ENCODE measurements at regions not wholly inside any gene's neighbourhood (a gene's known extent, or its start where the extent isn't known, plus 50 kb on each side); places are given as distances from the start of the nearest gene placed in this dataset.
"Not testable (repeated sequence)": the region's sequence is repeated elsewhere in the genome, so short reads cannot be mapped to it uniquely, and the experiment has no call there.

GRCh38 chr4:107349732-107350131 lies 313.6 kb upstream of the DKK2 start:
- Histone ChIP-seq H3K27ac (ENCODE audit: low read length) (no peak overlapping the region), H3K4me1 (ENCODE audit: control insufficient read depth in 1 of 2, insufficient read depth in 2 of 2, low read length in 2 of 2) (no peaks in the 10 kb centered on the region), H3K36me3 (ENCODE audit: control insufficient read depth in 1 of 2, insufficient read depth in 2 of 2, low read length in 2 of 2) (no peaks in the 10 kb centered on the region), H3K9me3 (ENCODE audit: control insufficient read depth in 1 of 2, low read length in 2 of 2) (no peaks in the 10 kb centered on the region), H3K4me3 (ENCODE audit: low read depth in 1 of 2, low read length in 2 of 2) (no peak overlapping the region), H3K27me3 (ENCODE audit: low read depth, low read length) (no peaks in the 10 kb centered on the region)

DNA sequence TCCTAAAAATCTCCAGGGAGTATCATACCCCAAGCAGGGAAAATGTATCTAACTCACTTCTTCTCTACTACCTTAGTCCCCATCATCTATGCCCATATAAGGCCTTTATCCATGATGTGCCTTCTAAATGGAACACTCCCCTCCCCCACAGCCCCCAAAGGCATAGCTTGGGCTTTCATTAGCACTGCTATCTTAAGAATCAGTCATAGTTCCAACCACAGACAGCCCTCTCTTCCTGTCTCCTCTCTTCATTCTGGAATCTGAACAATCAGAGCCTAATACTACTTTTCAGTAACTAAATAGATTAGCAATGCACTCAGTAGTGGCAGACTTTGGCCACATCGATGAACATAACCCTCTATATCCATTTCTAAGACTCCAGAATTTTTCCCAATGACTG lies 313.2 kb upstream of the DKK2 start:
- H3K27me3 ChIP-seq (ENCODE audit: low read depth, low read length): no peaks in the 10 kb centered on the region
- H3K36me3 ChIP-seq (ENCODE audit: control insufficient read depth in 1 of 2, insufficient read depth in 2 of 2, low read length in 2 of 2): no peaks in the 10 kb centered on the region
- H3K27ac ChIP-seq (ENCODE audit: low read length): no peak overlapping the region
- H3K4me3 ChIP-seq (ENCODE audit: low read depth in 1 of 2, low read length in 2 of 2): no peak overlapping the region
- H3K4me1 ChIP-seq (ENCODE audit: control insufficient read depth in 1 of 2, insufficient read depth in 2 of 2, low read length in 2 of 2): no peaks in the 10 kb centered on the region
- no peaks in the 10 kb centered on the region for H3K9me3 ChIP-seq (ENCODE audit: control insufficient read depth in 1 of 2, low read length in 2 of 2)

DNA sequence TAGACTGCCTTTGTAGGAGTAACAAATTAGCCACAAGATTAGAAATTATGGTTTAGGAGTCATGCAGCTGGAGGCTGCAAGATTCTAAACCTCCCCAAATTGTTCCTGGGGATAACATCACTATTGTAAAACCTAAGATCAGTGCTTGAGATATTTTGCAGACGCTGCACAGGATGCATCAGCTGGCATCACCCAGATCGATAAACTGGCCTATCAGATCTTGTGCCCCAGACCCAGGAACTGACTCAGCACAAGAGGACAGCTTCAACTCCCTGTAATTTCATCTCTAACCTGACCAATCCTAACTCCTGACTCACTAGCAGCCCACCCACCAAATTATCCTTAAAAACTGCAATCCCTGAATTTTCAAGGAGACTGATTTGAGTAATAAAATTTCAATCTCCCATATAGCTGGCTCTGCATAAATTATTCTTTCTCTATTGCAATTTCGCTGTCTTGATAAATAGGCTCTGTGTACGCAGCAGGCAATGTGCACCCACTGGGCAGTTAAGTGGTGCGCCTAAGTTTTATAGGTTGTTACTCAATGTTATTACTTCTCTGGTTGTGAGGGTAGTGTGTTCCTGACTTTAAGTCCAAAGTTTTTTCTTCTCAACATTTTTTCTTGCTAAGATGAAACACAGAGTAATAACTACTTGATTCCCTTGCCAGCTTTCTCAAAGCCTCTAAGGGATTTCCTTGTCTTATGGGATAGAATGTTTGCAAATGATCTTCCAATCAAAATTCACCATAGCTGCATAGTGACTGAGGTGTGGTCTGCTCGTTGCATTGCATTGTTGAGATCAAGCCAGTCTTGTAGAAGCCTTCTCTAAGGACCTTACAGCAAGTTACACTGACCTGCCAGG lies 312.3 kb upstream of the DKK2 start:
- no peaks in the 10 kb centered on the region for H3K27me3 ChIP-seq (ENCODE audit: low read depth, low read length)
- H3K9me3 ChIP-seq (ENCODE audit: control insufficient read depth in 1 of 2, low read length in 2 of 2): no peaks in the 10 kb centered on the region
- no peaks in the 10 kb centered on the region for H3K4me1 ChIP-seq (ENCODE audit: control insufficient read depth in 1 of 2, insufficient read depth in 2 of 2, low read length in 2 of 2)
- no peak overlapping the region for H3K4me3 ChIP-seq (ENCODE audit: low read depth in 1 of 2, low read length in 2 of 2)
- no peak overlapping the region for H3K27ac ChIP-seq (ENCODE audit: low read length)
- H3K36me3 ChIP-seq (ENCODE audit: control insufficient read depth in 1 of 2, insufficient read depth in 2 of 2, low read length in 2 of 2): no peaks in the 10 kb centered on the region

GRCh38 chr4:107333518-107333917 lies 297.4 kb upstream of the DKK2 start:
- peaks cover 0 to 3% of the 10 kb centered on the region in 2 donors for H3K9me3 ChIP-seq (ENCODE audit: control insufficient read depth in 1 of 2, low read length in 2 of 2)
- H3K27me3 ChIP-seq (ENCODE audit: low read depth, low read length): no peaks in the 10 kb centered on the region
- no peaks in the 10 kb centered on the region for H3K4me1 ChIP-seq (ENCODE audit: control insufficient read depth in 1 of 2, insufficient read depth in 2 of 2, low read length in 2 of 2)
- no peak overlapping the region for H3K4me3 ChIP-seq (ENCODE audit: low read depth in 1 of 2, low read length in 2 of 2)
- no peak overlapping the region for H3K27ac ChIP-seq (ENCODE audit: low read length)
- no peaks in the 10 kb centered on the region for H3K36me3 ChIP-seq (ENCODE audit: control insufficient read depth in 1 of 2, insufficient read depth in 2 of 2, low read length in 2 of 2)

DNA sequence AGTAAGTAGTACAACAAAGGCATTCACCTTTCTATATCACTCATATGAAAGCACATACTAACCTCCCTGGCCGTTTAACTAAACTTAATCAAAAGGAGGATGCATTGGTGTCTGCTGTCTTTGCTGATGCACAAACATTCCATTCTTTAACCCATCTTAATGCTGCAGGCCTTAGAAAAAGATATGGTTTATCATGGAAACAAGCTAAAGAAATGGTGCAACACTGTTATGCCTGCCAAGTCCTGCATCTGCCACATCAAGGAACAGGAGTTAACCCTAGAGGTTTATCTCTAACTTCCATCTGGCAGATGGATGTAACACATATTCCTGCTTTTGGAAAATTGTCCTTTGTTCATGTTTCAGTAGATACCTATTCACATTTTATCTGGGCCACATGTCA lies 296.5 kb upstream of the DKK2 start:
- H3K27me3 ChIP-seq (ENCODE audit: low read depth, low read length); H3K36me3 ChIP-seq (ENCODE audit: control insufficient read depth in 1 of 2, insufficient read depth in 2 of 2, low read length in 2 of 2); H3K4me1 ChIP-seq (ENCODE audit: control insufficient read depth in 1 of 2, insufficient read depth in 2 of 2, low read length in 2 of 2); H3K9me3 ChIP-seq (ENCODE audit: control insufficient read depth in 1 of 2, low read length in 2 of 2); H3K4me3 ChIP-seq (ENCODE audit: low read depth in 1 of 2, low read length in 2 of 2); H3K27ac ChIP-seq (ENCODE audit: low read length): not testable (repeated sequence)

- no peaks in the 10 kb centered on the region for H3K36me3 ChIP-seq (ENCODE audit: control insufficient read depth in 1 of 2, insufficient read depth in 2 of 2, low read length in 2 of 2)
- peaks cover 4 to 7% of the 10 kb centered on the region in 2 donors for H3K9me3 ChIP-seq (ENCODE audit: control insufficient read depth in 1 of 2, low read length in 2 of 2)
- H3K4me1 ChIP-seq (ENCODE audit: control insufficient read depth in 1 of 2, insufficient read depth in 2 of 2, low read length in 2 of 2): no peaks in the 10 kb centered on the region
- no peak overlapping the region for H3K4me3 ChIP-seq (ENCODE audit: low read depth in 1 of 2, low read length in 2 of 2)
- no peaks in the 10 kb centered on the region for H3K27me3 ChIP-seq (ENCODE audit: low read depth, low read length)
- no peak overlapping the region for H3K27ac ChIP-seq (ENCODE audit: low read length)
Measured at GRCh38 chr4:107330916-107331315, 294.8 kb upstream of the DKK2 start.

GRCh38 chr4:107319386-107319785 lies 283.3 kb upstream of the DKK2 start:
- H3K36me3 ChIP-seq (ENCODE audit: control insufficient read depth in 1 of 2, insufficient read depth in 2 of 2, low read length in 2 of 2): no peaks in the 10 kb centered on the region
- no peak overlapping the region for H3K4me3 ChIP-seq (ENCODE audit: low read depth in 1 of 2, low read length in 2 of 2)
- no peaks in the 10 kb centered on the region for H3K4me1 ChIP-seq (ENCODE audit: control insufficient read depth in 1 of 2, insufficient read depth in 2 of 2, low read length in 2 of 2)
- H3K9me3 ChIP-seq (ENCODE audit: control insufficient read depth in 1 of 2, low read length in 2 of 2): no peaks in the 10 kb centered on the region
- no peaks in the 10 kb centered on the region for H3K27me3 ChIP-seq (ENCODE audit: low read depth, low read length)
- H3K27ac ChIP-seq (ENCODE audit: low read length): no peak overlapping the region

DNA sequence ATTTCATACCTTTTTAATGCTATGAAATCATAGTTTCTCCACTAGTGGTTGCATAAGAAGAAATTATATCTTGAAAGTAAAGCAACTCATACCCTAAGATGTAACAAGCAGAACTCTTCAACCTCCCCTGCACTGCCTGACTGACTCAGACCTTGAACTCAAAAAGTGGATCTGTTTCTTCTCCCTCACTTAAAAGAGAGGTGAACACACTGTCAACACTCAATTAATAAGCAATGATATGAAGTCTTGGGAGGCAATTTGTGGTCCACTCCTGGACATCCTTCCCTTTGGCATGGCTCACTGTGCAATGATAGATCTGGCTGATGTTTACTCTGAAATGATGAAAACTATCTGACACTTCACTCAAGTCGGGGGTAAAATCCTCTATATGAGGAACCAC lies 282.0 kb upstream of the DKK2 start:
- no peaks in the 10 kb centered on the region for H3K27me3 ChIP-seq (ENCODE audit: low read depth, low read length)
- no peaks in the 10 kb centered on the region for H3K9me3 ChIP-seq (ENCODE audit: control insufficient read depth in 1 of 2, low read length in 2 of 2)
- H3K36me3 ChIP-seq (ENCODE audit: control insufficient read depth in 1 of 2, insufficient read depth in 2 of 2, low read length in 2 of 2): no peaks in the 10 kb centered on the region
- no peak overlapping the region for H3K27ac ChIP-seq (ENCODE audit: low read length)
- H3K4me1 ChIP-seq (ENCODE audit: control insufficient read depth in 1 of 2, insufficient read depth in 2 of 2, low read length in 2 of 2): no peaks in the 10 kb centered on the region
- no peak overlapping the region for H3K4me3 ChIP-seq (ENCODE audit: low read depth in 1 of 2, low read length in 2 of 2)

DNA sequence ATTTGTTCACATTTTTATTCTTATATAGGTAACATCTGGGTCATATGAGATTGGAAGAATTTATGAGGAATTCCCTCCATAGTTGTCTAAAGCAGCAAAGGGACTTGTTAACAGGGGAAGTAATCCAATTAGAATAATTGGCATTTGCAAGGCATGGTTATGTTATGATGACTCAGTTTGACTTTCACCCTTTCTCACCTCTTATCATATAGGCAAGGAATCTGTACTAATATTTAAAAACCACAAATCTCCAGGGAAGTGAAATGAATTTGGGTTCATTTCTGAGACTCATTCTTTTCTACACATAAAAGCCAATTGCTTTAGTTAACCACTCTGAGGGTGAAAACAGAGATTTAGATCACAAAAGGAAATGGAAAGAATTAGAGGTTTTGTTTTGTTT lies 281.5 kb upstream of the DKK2 start:
- Histone ChIP-seq H3K4me3 (ENCODE audit: low read depth in 1 of 2, low read length in 2 of 2) (no peak overlapping the region), H3K9me3 (ENCODE audit: control insufficient read depth in 1 of 2, low read length in 2 of 2) (no peaks in the 10 kb centered on the region), H3K27ac (ENCODE audit: low read length) (no peak overlapping the region), H3K4me1 (ENCODE audit: control insufficient read depth in 1 of 2, insufficient read depth in 2 of 2, low read length in 2 of 2) (no peaks in the 10 kb centered on the region), H3K36me3 (ENCODE audit: control insufficient read depth in 1 of 2, insufficient read depth in 2 of 2, low read length in 2 of 2) (no peaks in the 10 kb centered on the region), H3K27me3 (ENCODE audit: low read depth, low read length) (no peaks in the 10 kb centered on the region)

DNA sequence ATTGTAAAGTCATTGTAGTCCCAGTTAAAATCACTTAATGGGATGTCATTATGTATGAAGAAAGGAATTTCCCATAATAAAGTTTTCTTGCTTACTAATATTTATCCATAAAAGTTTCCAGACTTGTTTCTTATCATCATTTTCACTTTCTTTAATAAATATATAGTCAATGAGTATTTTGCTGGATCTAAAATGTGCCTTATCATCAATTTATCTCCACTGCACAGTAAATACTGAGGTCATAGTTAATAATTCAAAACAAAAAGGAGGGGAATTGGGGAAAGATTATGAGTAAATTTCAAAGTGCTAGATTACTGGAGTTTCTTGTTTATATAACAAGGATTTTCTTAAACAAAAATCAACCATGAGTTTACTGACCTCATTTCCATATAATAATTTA lies 279.5 kb upstream of the DKK2 start:
- H3K36me3 ChIP-seq (ENCODE audit: control insufficient read depth in 1 of 2, insufficient read depth in 2 of 2, low read length in 2 of 2): no peaks in the 10 kb centered on the region
- no peaks in the 10 kb centered on the region for H3K9me3 ChIP-seq (ENCODE audit: control insufficient read depth in 1 of 2, low read length in 2 of 2)
- H3K27ac ChIP-seq (ENCODE audit: low read length): no peak overlapping the region
- H3K27me3 ChIP-seq (ENCODE audit: low read depth, low read length): no peaks in the 10 kb centered on the region
- H3K4me3 ChIP-seq (ENCODE audit: low read depth in 1 of 2, low read length in 2 of 2): no peak overlapping the region
- no peaks in the 10 kb centered on the region for H3K4me1 ChIP-seq (ENCODE audit: control insufficient read depth in 1 of 2, insufficient read depth in 2 of 2, low read length in 2 of 2)

GRCh38 chr4:107314156-107314555 lies 278.0 kb upstream of the DKK2 start:
- Histone ChIP-seq H3K4me3 (ENCODE audit: low read depth in 1 of 2, low read length in 2 of 2) (no peak overlapping the region), H3K27me3 (ENCODE audit: low read depth, low read length) (no peaks in the 10 kb centered on the region), H3K36me3 (ENCODE audit: control insufficient read depth in 1 of 2, insufficient read depth in 2 of 2, low read length in 2 of 2) (no peaks in the 10 kb centered on the region), H3K4me1 (ENCODE audit: control insufficient read depth in 1 of 2, insufficient read depth in 2 of 2, low read length in 2 of 2) (no peaks in the 10 kb centered on the region), H3K9me3 (ENCODE audit: control insufficient read depth in 1 of 2, low read length in 2 of 2) (no peaks in the 10 kb centered on the region), H3K27ac (ENCODE audit: low read length) (no peak overlapping the region)

GRCh38 chr4:107312366-107312765 lies 276.3 kb upstream of the DKK2 start:
- Histone ChIP-seq H3K9me3 (ENCODE audit: control insufficient read depth in 1 of 2, low read length in 2 of 2) (no peaks in the 10 kb centered on the region), H3K4me1 (ENCODE audit: control insufficient read depth in 1 of 2, insufficient read depth in 2 of 2, low read length in 2 of 2) (no peaks in the 10 kb centered on the region), H3K4me3 (ENCODE audit: low read depth in 1 of 2, low read length in 2 of 2) (no peak overlapping the region), H3K27ac (ENCODE audit: low read length) (no peak overlapping the region), H3K36me3 (ENCODE audit: control insufficient read depth in 1 of 2, insufficient read depth in 2 of 2, low read length in 2 of 2) (no peaks in the 10 kb centered on the region), H3K27me3 (ENCODE audit: low read depth, low read length) (no peaks in the 10 kb centered on the region)

Data from muscle layer of duodenum (tissue), 2 donors.